Transverse colon (tissue), 3 donors: ENCODE measurements at regions not wholly inside any gene's neighbourhood (a gene's known extent, or its start where the extent isn't known, plus 50 kb on each side); places are given as distances from the start of the nearest gene placed in this dataset.
"Not testable (repeated sequence)": the region's sequence is repeated elsewhere in the genome, so short reads cannot be mapped to it uniquely, and the experiment has no call there.

ENCODE experiments used
- POLR2A ChIP-seq: fragments of 450-650 bp; IDR thresholded peaks from one replicate; pipeline ENCODE4 v1.6.1; 2016; ENCODE audit warnings: antibody characterized with exemption, mild to moderate bottlenecking, moderate library complexity
- TF ChIP-seq, protein P1 (sequence below), 5 experiments: fragments of 200-600 bp in 3 of 5; fragments of 450-650 bp in 2 of 5; sonication (generic) in 3 of 5; IDR thresholded peaks; 1 replicate in 2 of 5; 2 replicates in 3 of 5; pipeline ENCODE4 v1.5.1; 2016 to 2017; ENCODE audit warnings: antibody characterized with exemption in 5 of 5, inconsistent platforms in 3 of 5, mild to moderate bottlenecking in 2 of 5, moderate library complexity in 1 of 5

DNA sequence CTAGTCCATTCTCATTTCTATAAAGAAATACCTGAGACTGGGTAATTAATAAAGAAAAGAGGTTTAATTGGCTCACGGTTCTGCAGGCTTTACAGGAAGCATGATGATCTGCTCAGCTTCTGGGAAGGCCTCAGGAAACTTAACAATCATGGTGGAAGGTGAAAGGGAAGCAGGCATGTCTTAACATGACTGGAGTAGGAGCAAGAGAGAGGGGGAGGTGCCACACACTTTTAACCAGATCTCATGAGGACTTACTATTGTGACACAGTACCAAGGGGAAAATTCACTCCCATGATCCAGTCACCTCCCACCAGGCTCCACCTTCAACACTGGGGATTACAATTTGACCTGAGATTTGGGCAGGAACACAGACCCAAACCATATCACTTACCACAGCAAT is 310.1 kb downstream of the SH3GL2 start:
- not testable (repeated sequence) for TF ChIP-seq POLR2A
- TF ChIP-seq, protein P1, sequence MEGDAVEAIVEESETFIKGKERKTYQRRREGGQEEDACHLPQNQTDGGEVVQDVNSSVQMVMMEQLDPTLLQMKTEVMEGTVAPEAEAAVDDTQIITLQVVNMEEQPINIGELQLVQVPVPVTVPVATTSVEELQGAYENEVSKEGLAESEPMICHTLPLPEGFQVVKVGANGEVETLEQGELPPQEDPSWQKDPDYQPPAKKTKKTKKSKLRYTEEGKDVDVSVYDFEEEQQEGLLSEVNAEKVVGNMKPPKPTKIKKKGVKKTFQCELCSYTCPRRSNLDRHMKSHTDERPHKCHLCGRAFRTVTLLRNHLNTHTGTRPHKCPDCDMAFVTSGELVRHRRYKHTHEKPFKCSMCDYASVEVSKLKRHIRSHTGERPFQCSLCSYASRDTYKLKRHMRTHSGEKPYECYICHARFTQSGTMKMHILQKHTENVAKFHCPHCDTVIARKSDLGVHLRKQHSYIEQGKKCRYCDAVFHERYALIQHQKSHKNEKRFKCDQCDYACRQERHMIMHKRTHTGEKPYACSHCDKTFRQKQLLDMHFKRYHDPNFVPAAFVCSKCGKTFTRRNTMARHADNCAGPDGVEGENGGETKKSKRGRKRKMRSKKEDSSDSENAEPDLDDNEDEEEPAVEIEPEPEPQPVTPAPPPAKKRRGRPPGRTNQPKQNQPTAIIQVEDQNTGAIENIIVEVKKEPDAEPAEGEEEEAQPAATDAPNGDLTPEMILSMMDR (IDR thresholded peaks at IDR 0.05): not testable (repeated sequence)
